ENCODE measurements at regions not wholly inside any gene's neighbourhood (a gene's known extent, or its start where the extent isn't known, plus 50 kb on each side); places are given as distances from the start of the nearest gene placed in this dataset.

DNA sequence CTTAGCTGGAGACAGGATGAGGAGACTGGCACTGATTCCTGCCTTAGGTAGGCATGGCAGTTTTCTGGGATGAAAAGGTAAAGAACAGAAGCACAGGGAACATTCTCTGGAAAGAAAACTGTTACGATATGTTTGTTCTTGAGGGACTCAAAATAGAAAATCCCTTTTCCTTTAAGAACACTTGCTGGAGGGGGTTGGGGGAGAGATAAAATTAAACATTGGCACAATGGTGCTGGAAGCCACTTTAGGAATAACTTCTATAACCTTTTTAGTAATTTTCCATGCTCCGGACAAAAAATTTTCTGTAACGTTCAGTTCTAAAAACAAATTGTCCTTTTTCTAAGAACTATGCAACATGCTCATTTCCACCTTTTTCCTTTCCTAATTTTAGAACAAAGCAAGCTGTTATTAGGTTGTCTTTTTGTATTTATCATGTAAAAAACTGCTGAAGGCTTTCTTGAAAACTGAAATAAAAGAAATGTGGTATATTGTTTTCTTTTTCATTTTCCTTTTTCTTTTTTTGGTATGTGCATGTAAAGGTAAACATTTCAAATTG is 343.8 kb downstream of the EPHA4 start:
- no peak overlapping the region for H2AFZ ChIP-seq (ENCODE audit: low read length)
- TF ChIP-seq EZH2phosphoT487 (IDR thresholded peaks at IDR 0.05; ENCODE audit: borderline replicate concordance), result no peak
- TF ChIP-seq, protein P1, sequence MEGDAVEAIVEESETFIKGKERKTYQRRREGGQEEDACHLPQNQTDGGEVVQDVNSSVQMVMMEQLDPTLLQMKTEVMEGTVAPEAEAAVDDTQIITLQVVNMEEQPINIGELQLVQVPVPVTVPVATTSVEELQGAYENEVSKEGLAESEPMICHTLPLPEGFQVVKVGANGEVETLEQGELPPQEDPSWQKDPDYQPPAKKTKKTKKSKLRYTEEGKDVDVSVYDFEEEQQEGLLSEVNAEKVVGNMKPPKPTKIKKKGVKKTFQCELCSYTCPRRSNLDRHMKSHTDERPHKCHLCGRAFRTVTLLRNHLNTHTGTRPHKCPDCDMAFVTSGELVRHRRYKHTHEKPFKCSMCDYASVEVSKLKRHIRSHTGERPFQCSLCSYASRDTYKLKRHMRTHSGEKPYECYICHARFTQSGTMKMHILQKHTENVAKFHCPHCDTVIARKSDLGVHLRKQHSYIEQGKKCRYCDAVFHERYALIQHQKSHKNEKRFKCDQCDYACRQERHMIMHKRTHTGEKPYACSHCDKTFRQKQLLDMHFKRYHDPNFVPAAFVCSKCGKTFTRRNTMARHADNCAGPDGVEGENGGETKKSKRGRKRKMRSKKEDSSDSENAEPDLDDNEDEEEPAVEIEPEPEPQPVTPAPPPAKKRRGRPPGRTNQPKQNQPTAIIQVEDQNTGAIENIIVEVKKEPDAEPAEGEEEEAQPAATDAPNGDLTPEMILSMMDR (conservative IDR thresholded peaks at IDR 0.05; ENCODE audit: low read length), result no peak

DNA sequence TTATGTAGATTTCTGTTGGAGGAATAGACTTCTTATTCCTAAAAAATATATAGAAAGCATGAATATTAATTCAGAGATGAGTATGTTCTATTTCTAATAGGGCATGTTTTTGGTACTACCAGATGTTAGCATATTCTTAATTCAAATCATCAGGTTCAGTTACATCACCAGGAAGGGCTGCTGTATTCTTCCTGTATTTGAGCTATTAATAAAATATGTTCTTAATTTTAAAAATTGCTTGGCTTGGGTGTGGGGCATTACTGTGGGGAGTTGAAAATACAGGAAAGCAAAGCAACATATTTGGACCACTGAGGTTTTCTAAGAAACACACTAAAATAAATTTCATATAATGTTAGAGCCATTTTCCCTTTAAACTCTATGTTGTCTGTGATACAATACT is 343.0 kb downstream of the EPHA4 start:
- no peaks in the 10 kb centered on the region for H3K4me1 ChIP-seq (ENCODE audit: insufficient read depth, low read length, poor library complexity, severe bottlenecking)
- TF ChIP-seq, protein P1 (conservative IDR thresholded peaks at IDR 0.05; ENCODE audit: low read length), result no peak
- TF ChIP-seq EZH2phosphoT487 (IDR thresholded peaks at IDR 0.05; ENCODE audit: borderline replicate concordance), result no peak
- H3K9ac ChIP-seq (ENCODE audit: low read depth, low read length, poor library complexity, severe bottlenecking), result no peak overlapping the region
- H3K36me3 ChIP-seq (ENCODE audit: insufficient read depth, low read length), result no peaks in the 10 kb centered on the region
- no peaks in the 10 kb centered on the region for H3K9me2 ChIP-seq (replicated peaks; ENCODE audit: low read depth, low read length)
- H4K20me1 ChIP-seq (ENCODE audit: insufficient read depth, low read length, poor library complexity, severe bottlenecking), result no peaks in the 10 kb centered on the region
- no peak overlapping the region for H3K4me2 ChIP-seq (ENCODE audit: low read depth, low read length, poor library complexity, severe bottlenecking)
- no peaks in the 10 kb centered on the region for H3K27me3 ChIP-seq (ENCODE audit: insufficient read depth, low read length, poor library complexity, severe bottlenecking)
- no peak overlapping the region for H3K4me3 ChIP-seq (ENCODE audit: low read length, poor library complexity, severe bottlenecking)
- H3K79me2 ChIP-seq (ENCODE audit: insufficient read depth, low read length), result no peaks in the 10 kb centered on the region
- H3F3A ChIP-seq (ENCODE audit: low read depth), result no peaks in the 10 kb centered on the region
- no peak overlapping the region for H2AFZ ChIP-seq (ENCODE audit: low read length)
- H3K9me3 ChIP-seq (ENCODE audit: insufficient read depth, low read depth, low read length), result no peaks in the 10 kb centered on the region

More for the DNA sequence above, 343.8 kb downstream of the EPHA4 start:
- Histone ChIP-seq H3K4me3 (ENCODE audit: low read length, poor library complexity, severe bottlenecking) (no peak overlapping the region), H3K4me1 (ENCODE audit: insufficient read depth, low read length, poor library complexity, severe bottlenecking) (no peaks in the 10 kb centered on the region), H3K36me3 (ENCODE audit: insufficient read depth, low read length) (no peaks in the 10 kb centered on the region), H3K4me2 (ENCODE audit: low read depth, low read length, poor library complexity, severe bottlenecking) (no peak overlapping the region), H3K79me2 (ENCODE audit: insufficient read depth, low read length) (no peaks in the 10 kb centered on the region), H3F3A (ENCODE audit: low read depth) (no peaks in the 10 kb centered on the region), H4K20me1 (ENCODE audit: insufficient read depth, low read length, poor library complexity, severe bottlenecking) (no peaks in the 10 kb centered on the region), H3K27me3 (ENCODE audit: insufficient read depth, low read length, poor library complexity, severe bottlenecking) (no peaks in the 10 kb centered on the region), H3K9me2 (replicated peaks; ENCODE audit: low read depth, low read length) (no peaks in the 10 kb centered on the region), H3K9me3 (ENCODE audit: insufficient read depth, low read depth, low read length) (no peaks in the 10 kb centered on the region), H3K9ac (ENCODE audit: low read depth, low read length, poor library complexity, severe bottlenecking) (no peak overlapping the region)

DNA sequence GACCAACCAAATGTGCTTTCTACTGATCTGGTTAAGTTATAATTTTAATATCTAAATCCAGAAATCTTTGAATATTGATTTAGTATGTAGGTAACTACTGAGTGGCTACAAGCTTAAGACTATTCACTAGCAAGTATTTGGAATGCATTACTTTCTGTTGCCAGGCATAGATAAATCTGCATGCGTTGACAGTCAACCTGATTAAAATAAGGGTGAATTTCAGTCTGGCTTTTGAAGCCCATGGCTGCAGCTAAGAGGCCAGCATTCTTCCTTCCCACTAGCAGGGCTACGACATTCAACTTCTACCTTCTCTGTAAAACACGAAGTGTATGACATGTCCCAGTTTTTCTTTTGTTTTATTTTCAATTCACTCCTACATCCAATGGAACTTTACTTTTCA is 340.6 kb downstream of the EPHA4 start:
- H3K4me1 ChIP-seq (ENCODE audit: insufficient read depth, low read length, poor library complexity, severe bottlenecking), result no peaks in the 10 kb centered on the region

More for the DNA sequence above, 340.6 kb downstream of the EPHA4 start:
- H3K36me3 ChIP-seq (ENCODE audit: insufficient read depth, low read length), result no peaks in the 10 kb centered on the region
- H3K9me2 ChIP-seq (replicated peaks; ENCODE audit: low read depth, low read length), result no peaks in the 10 kb centered on the region
- H4K20me1 ChIP-seq (ENCODE audit: insufficient read depth, low read length, poor library complexity, severe bottlenecking), result no peaks in the 10 kb centered on the region
- no peak overlapping the region for H3K9ac ChIP-seq (ENCODE audit: low read depth, low read length, poor library complexity, severe bottlenecking)
- H3K9me3 ChIP-seq (ENCODE audit: insufficient read depth, low read depth, low read length), result no peaks in the 10 kb centered on the region
- no peak overlapping the region for H3K4me2 ChIP-seq (ENCODE audit: low read depth, low read length, poor library complexity, severe bottlenecking)
- TF ChIP-seq EZH2phosphoT487 (IDR thresholded peaks at IDR 0.05; ENCODE audit: borderline replicate concordance), result no peak
- TF ChIP-seq, protein P1 (conservative IDR thresholded peaks at IDR 0.05; ENCODE audit: low read length), result no peak
- H2AFZ ChIP-seq (ENCODE audit: low read length), result no peak overlapping the region
- H3K4me3 ChIP-seq (ENCODE audit: low read length, poor library complexity, severe bottlenecking), result no peak overlapping the region
- H3K79me2 ChIP-seq (ENCODE audit: insufficient read depth, low read length), result no peaks in the 10 kb centered on the region
- H3F3A ChIP-seq (ENCODE audit: low read depth), result no peaks in the 10 kb centered on the region
- no peaks in the 10 kb centered on the region for H3K27me3 ChIP-seq (ENCODE audit: insufficient read depth, low read length, poor library complexity, severe bottlenecking)

All from Loucy (cell line).